B cell (primary cell): ENCODE measurements at regions not wholly inside any gene's neighbourhood (a gene's known extent, or its start where the extent isn't known, plus 50 kb on each side); places are given as distances from the start of the nearest gene placed in this dataset.

Source experiments
- ATAC-seq: fragments of 200-7000 bp; cut with Tn5 transposase; one replicate; pipeline ENCODE4 v1.10.0; 2021; ENCODE audit warnings: low read depth, mild to moderate bottlenecking, moderate number of reproducible peaks, moderate library complexity
- CTCF ChIA-PET: fragments of 350-600 bp; sonication (Branson Sonifier 250); formaldehyde crosslinking; loops from one replicate; lab custom pipeline; 2021; ENCODE audit warnings: antibody characterized with exemption, inconsistent platforms; lab: Charles Lee
- POLR2A ChIA-PET: fragments of 350-600 bp; sonication (Branson Sonifier 250); formaldehyde crosslinking; loops from one replicate; lab custom pipeline; 2021; ENCODE audit warnings: antibody characterized with exemption; lab: Charles Lee
- DNase-seq: peaks from one replicate; pipeline ENCODE4 v3.0.0; 2013
- H2AFZ ChIP-seq: 2 replicates; pipeline ENCODE4 v1.6.1; 2012; ENCODE audit warnings: mild to moderate bottlenecking, low read depth, low read length; ENCODE audit not compliant: insufficient read depth, poor library complexity, severe bottlenecking
- H3K27ac ChIP-seq, 2 donors: 1 replicate in 1 of 2; 2 replicates in 1 of 2; pipeline ENCODE4 v1.5.1; 2012 to 2013; ENCODE audit warnings: low read length in 2 of 2, mild to moderate bottlenecking in 2 of 2, moderate library complexity in 1 of 2
- H3K27me3 ChIP-seq, 4 experiments: fragments of 200-600 bp in 1 of 4; sonication (generic) in 1 of 4; replicated peaks in 1 of 4; 1 replicate in 2 of 4; 2 replicates in 2 of 4; pipeline versions ENCODE4 v1.6.1 to v1.7.0; 2013 to 2016; ENCODE audit warnings: low read length in 3 of 4, mild to moderate bottlenecking in 2 of 4, mixed read lengths in 1 of 4, moderate library complexity in 1 of 4; ENCODE audit not compliant: insufficient read depth in 4 of 4, control insufficient read depth in 3 of 4; ENCODE audit errors: control extremely low read depth in 1 of 4
- H3K36me3 ChIP-seq, 2 experiments: replicated peaks in 1 of 2; 1 replicate in 1 of 2; 2 replicates in 1 of 2; pipeline versions ENCODE4 v1.6.1 to v1.7.1; 2013; ENCODE audit warnings: low read length in 1 of 2; ENCODE audit not compliant: insufficient read depth in 2 of 2, control insufficient read depth in 1 of 2; ENCODE audit errors: control extremely low read depth in 1 of 2, extremely low read depth in 1 of 2
- H3K4me1 ChIP-seq, 2 donors: fragments of 200-600 bp in 1 of 2; sonication (generic) in 1 of 2; 1 replicate in 1 of 2; 2 replicates in 1 of 2; pipeline versions ENCODE4 v1.5.1 to v1.6.1; 2013 to 2017; ENCODE audit warnings: low read length in 2 of 2; ENCODE audit not compliant: control insufficient read depth in 2 of 2, insufficient read depth in 2 of 2
- H3K4me2 ChIP-seq: replicated peaks from 2 replicates; pipeline ENCODE3; 2012; ENCODE audit warnings: mild to moderate bottlenecking, low read depth, low read length; ENCODE audit not compliant: poor library complexity, severe bottlenecking
- H3K4me3 ChIP-seq, 5 experiments: fragments of 200-600 bp in 1 of 5; sonication (generic) in 1 of 5; 1 replicate in 3 of 5; 2 replicates in 2 of 5; pipeline versions ENCODE4 v1.5.1 to v1.7.0; 2011 to 2016; ENCODE audit warnings: low read length in 4 of 5, mild to moderate bottlenecking in 4 of 5, low read depth in 2 of 5, control low read depth in 1 of 5, moderate library complexity in 1 of 5; ENCODE audit not compliant: insufficient read depth in 1 of 5; ENCODE audit errors: control extremely low read depth in 1 of 5, extremely low read depth in 1 of 5
- H3K79me2 ChIP-seq: fragments of 200-600 bp; sonication (generic); one replicate; pipeline ENCODE4 v1.6.0; 2016; ENCODE audit warnings: low read length; ENCODE audit not compliant: control insufficient read depth, insufficient read depth
- H3K9ac ChIP-seq: fragments of 200-600 bp; sonication (generic); 2 replicates; pipeline ENCODE4 v1.6.1; 2017; ENCODE audit warnings: mild to moderate bottlenecking, low read length, moderate library complexity
- H3K9me3 ChIP-seq, 3 donors: one replicate each; pipeline versions ENCODE4 v1.6.1 to v1.7.1; 2013; ENCODE audit warnings: low read length in 2 of 3; ENCODE audit not compliant: control insufficient read depth in 2 of 3, insufficient read depth in 1 of 3; ENCODE audit errors: control extremely low read depth in 1 of 3
- H4K20me1 ChIP-seq: 2 replicates; pipeline ENCODE4 v1.6.0; 2012; ENCODE audit warnings: mild to moderate bottlenecking, low read length; ENCODE audit not compliant: insufficient read depth, control insufficient read depth, poor library complexity, severe bottlenecking
- H3K27ac Mint-ChIP-seq: one replicate; pipeline ENCODE4 v1.8.0; 2021; ENCODE audit warnings: mixed read lengths
- H3K27me3 Mint-ChIP-seq: one replicate; pipeline ENCODE4 v1.8.0; 2021; ENCODE audit warnings: mixed read lengths
- H3K4me1 Mint-ChIP-seq: one replicate; pipeline ENCODE4 v1.8.0; 2021; ENCODE audit warnings: mixed read lengths
- H3K4me3 Mint-ChIP-seq: one replicate; pipeline ENCODE4 v1.8.0; 2021; ENCODE audit warnings: mixed read lengths
- H3K9me3 Mint-ChIP-seq: one replicate; pipeline ENCODE4 v1.8.0; 2022; ENCODE audit warnings: mixed read lengths; ENCODE audit not compliant: insufficient read depth
- EZH2 ChIP-seq: IDR thresholded peaks from 2 replicates; pipeline ENCODE4 v1.6.1; 2012; ENCODE audit warnings: borderline replicate concordance, low read depth, mild to moderate bottlenecking, moderate library complexity, low read length; ENCODE audit not compliant: insufficient read depth, poor library complexity, severe bottlenecking
- WGBS: methylation state at CpG from one replicate; pipeline ENCODE4 v1.1.5; 2013; ENCODE audit warnings: missing lambda C conversion rate; ENCODE audit not compliant: insufficient coverage; 5-methylcytosine and 5-hydroxymethylcytosine counted together
- intact Hi-C: fragments of 100-400 bp; cut with micrococcal nuclease; formaldehyde crosslinking; loops from one replicate; pipeline ENCODE4 v1.10.0; 2022
- TF ChIP-seq, protein P1 (sequence below): fragments of 200-600 bp; IDR thresholded peaks from one replicate; pipeline ENCODE4 v1.8.0; 2022; ENCODE audit warnings: antibody characterized with exemption, mild to moderate bottlenecking

DNA sequence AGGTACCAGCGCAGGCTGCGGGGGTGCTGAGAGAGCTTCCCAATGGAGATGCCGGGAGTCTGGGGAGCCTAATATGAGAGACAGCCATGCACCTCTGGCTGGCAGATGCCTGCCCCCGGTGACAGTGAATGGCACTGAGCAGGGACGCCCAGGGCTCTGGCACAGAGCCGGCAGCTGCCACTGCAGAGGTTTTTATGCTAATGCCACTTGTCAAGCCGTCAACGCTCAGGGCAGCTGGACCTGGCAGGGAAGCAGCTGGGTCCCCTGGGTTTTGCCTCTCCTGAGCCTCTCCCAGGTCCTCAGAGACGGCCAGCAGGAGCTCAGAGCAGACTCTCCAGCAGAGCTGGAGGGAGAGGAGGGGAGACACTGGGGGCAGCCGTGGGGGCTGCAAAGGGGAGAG lies 573.6 kb downstream of the BUD13 start:
- intact Hi-C loops: no loop called here
- Histone ChIP-seq H3K4me3 (no peak overlapping the region), H3K9ac (no peak overlapping the region), H3K79me2 (no peaks in the 10 kb centered on the region), H3K4me1 (no peaks in the 10 kb centered on the region), H3K27me3 (peaks cover 0 to 6% (median 0%) of the 10 kb centered on the region in 4 experiments), H3K9me3 (no peaks in the 10 kb centered on the region), H2AFZ (no peak overlapping the region), H3K4me2 (no peak overlapping the region), H3K27ac (no peak overlapping the region), H3K36me3 (no peaks in the 10 kb centered on the region), H4K20me1 (no peaks in the 10 kb centered on the region)
- POLR2A ChIA-PET: no interaction called here
- TF ChIP-seq, protein P1, sequence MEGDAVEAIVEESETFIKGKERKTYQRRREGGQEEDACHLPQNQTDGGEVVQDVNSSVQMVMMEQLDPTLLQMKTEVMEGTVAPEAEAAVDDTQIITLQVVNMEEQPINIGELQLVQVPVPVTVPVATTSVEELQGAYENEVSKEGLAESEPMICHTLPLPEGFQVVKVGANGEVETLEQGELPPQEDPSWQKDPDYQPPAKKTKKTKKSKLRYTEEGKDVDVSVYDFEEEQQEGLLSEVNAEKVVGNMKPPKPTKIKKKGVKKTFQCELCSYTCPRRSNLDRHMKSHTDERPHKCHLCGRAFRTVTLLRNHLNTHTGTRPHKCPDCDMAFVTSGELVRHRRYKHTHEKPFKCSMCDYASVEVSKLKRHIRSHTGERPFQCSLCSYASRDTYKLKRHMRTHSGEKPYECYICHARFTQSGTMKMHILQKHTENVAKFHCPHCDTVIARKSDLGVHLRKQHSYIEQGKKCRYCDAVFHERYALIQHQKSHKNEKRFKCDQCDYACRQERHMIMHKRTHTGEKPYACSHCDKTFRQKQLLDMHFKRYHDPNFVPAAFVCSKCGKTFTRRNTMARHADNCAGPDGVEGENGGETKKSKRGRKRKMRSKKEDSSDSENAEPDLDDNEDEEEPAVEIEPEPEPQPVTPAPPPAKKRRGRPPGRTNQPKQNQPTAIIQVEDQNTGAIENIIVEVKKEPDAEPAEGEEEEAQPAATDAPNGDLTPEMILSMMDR: no peak
- TF ChIP-seq EZH2: no peak
- DNase-seq (no peak), ATAC-seq (no peak)
- WGBS: 69% methylated on average over 9 of the region's 10 CpGs
- Mint-ChIP-seq H3K4me3 (no peak overlapping the region), H3K9me3 (no peaks in the 10 kb centered on the region), H3K4me1 (no peaks in the 10 kb centered on the region), H3K27me3 (peaks cover 24% of the 10 kb centered on the region), H3K27ac (no peak overlapping the region)
- CTCF ChIA-PET: no interaction called here

- no peaks in the 10 kb centered on the region for H3K4me1 ChIP-seq
- Mint-ChIP-seq H3K27ac (no peak overlapping the region), H3K27me3 (peaks cover 42% of the 10 kb centered on the region), H3K9me3 (no peaks in the 10 kb centered on the region), H3K4me3 (no peak overlapping the region), H3K4me1 (no peaks in the 10 kb centered on the region)
- no peak for ATAC-seq
- ChIA-PET POLR2A (no interaction called here), CTCF (no interaction called here)
- H3K27me3 ChIP-seq: peaks cover 0 to 21% (median 4%) of the 10 kb centered on the region in 4 experiments
- intact Hi-C loops: no loop called here
- peaks cover 0 to 7% (median 0%) of the 10 kb centered on the region in 3 donors for H3K9me3 ChIP-seq
- no peak for DNase-seq
- no peak overlapping the region for H3K4me3 ChIP-seq
- no CpG with 5 or more reads among the region's 5 CpGs for WGBS
- no peak overlapping the region for H3K4me2 ChIP-seq
- H3K9ac ChIP-seq: no peak overlapping the region
- H2AFZ ChIP-seq: no peak overlapping the region
- no peaks in the 10 kb centered on the region for H4K20me1 ChIP-seq
- H3K27ac ChIP-seq: no peak overlapping the region
- H3K36me3 ChIP-seq: no peaks in the 10 kb centered on the region
- no peak for TF ChIP-seq EZH2
- TF ChIP-seq, protein P1: no peak
- H3K79me2 ChIP-seq: no peaks in the 10 kb centered on the region
These were observed 578.5 kb downstream of the BUD13 start for GRCh38 chr11:116194156-116194904.
